IMR-90 (cell line): ENCODE measurements at regions not wholly inside any gene's neighbourhood (a gene's known extent, or its start where the extent isn't known, plus 50 kb on each side); places are given as distances from the start of the nearest gene placed in this dataset.

Experiments used
- ATAC-seq: fragments of 200-7000 bp; cut with Tn5 transposase; 2 replicates; pipeline ENCODE4 v1.9.1; 2020; ENCODE audit warnings: low read depth, mild to moderate bottlenecking, moderate library complexity
- BruUV-seq: library from RNA; stranded (reverse); fragments of 400-500 nt; replicated peaks from 2 replicates; lab custom pipeline; 2021; lab: Mats Ljungman, UMichigan
- CTCF ChIA-PET: fragments of 300-600 bp; formaldehyde crosslinking; extraction: SDS; loops from one replicate; lab custom pipeline; 2021; ENCODE audit warnings: antibody characterized with exemption; lab: Yijun Ruan, JAX
- POLR2A ChIA-PET: fragments of 300-600 bp; sonication (Branson Sonifier 250); formaldehyde crosslinking; loops from one replicate; lab custom pipeline; 2022; ENCODE audit warnings: antibody characterized with exemption; ENCODE audit not compliant: unreplicated experiment; lab: Charles Lee
- DNase-seq: peaks from one replicate; pipeline ENCODE4 v3.0.0; 2013
- H2AFZ ChIP-seq: replicated peaks from 2 replicates; pipeline ENCODE3; 2013; ENCODE audit warnings: low read length, mild to moderate bottlenecking; ENCODE audit not compliant: poor library complexity
- H2AK5ac ChIP-seq: 2 replicates; pipeline ENCODE4 v1.6.1; 2013; ENCODE audit warnings: low read depth, low read length, inconsistent platforms
- H2AK9ac ChIP-seq: replicated peaks from 2 replicates; pipeline ENCODE3; 2013; ENCODE audit warnings: mild to moderate bottlenecking, low read depth, low read length, moderate library complexity; ENCODE audit not compliant: poor library complexity
- H2BK120ac ChIP-seq: 2 replicates; pipeline ENCODE4 v1.6.1; 2013; ENCODE audit warnings: low read depth, low read length, inconsistent platforms
- H2BK15ac ChIP-seq: 3 replicates; pipeline ENCODE4 v1.6.1; 2013; ENCODE audit warnings: low read depth, low read length, inconsistent platforms
- H2BK20ac ChIP-seq: 2 replicates; pipeline ENCODE4 v1.6.1; 2013; ENCODE audit warnings: low read depth, mild to moderate bottlenecking, inconsistent platforms, low read length, moderate library complexity
- H2BK5ac ChIP-seq: 2 replicates; pipeline ENCODE4 v1.6.1; 2013; ENCODE audit warnings: mild to moderate bottlenecking, low read depth, low read length, inconsistent platforms; ENCODE audit not compliant: poor library complexity, severe bottlenecking
- H3K14ac ChIP-seq: replicated peaks from 2 replicates; pipeline ENCODE4 v1.6.1; 2013; ENCODE audit warnings: low read depth, low read length, inconsistent platforms
- H3K18ac ChIP-seq: 2 replicates; pipeline ENCODE4 v1.6.1; 2013; ENCODE audit warnings: low read depth, low read length, control low read depth
- H3K23ac ChIP-seq: 2 replicates; pipeline ENCODE4 v1.6.1; 2013; ENCODE audit warnings: low read depth, low read length, inconsistent platforms
- H3K27ac ChIP-seq: 2 replicates; pipeline ENCODE4 v1.5.1; 2013; ENCODE audit warnings: mild to moderate bottlenecking, control low read depth, low read length; ENCODE audit not compliant: insufficient read depth
- H3K27me3 ChIP-seq: 2 replicates; pipeline ENCODE4 v1.6.1; 2013; ENCODE audit warnings: low read length; ENCODE audit not compliant: control insufficient read depth, insufficient read depth
- H3K36me3 ChIP-seq: 2 replicates; pipeline ENCODE4 v1.6.1; 2013; ENCODE audit warnings: low read length, mixed read lengths; ENCODE audit not compliant: control insufficient read depth, insufficient read depth
- H3K4ac ChIP-seq: 2 replicates; pipeline ENCODE4 v1.6.1; 2013; ENCODE audit warnings: low read depth, low read length, inconsistent platforms
- H3K4me1 ChIP-seq: 2 replicates; pipeline ENCODE4 v1.6.1; 2013; ENCODE audit warnings: low read length, mixed read lengths; ENCODE audit not compliant: control insufficient read depth, insufficient read depth
- H3K4me2 ChIP-seq: 2 replicates; pipeline ENCODE4 v1.6.1; 2013; ENCODE audit warnings: low read depth, mild to moderate bottlenecking, control low read depth, low read length, moderate library complexity
- H3K4me3 ChIP-seq: 2 replicates; pipeline ENCODE4 v1.5.1; 2013; ENCODE audit warnings: low read depth, mild to moderate bottlenecking, control low read depth, low read length, moderate library complexity; ENCODE audit not compliant: insufficient read depth
- H3K56ac ChIP-seq: 2 replicates; pipeline ENCODE4 v1.6.1; 2013; ENCODE audit warnings: low read length, inconsistent platforms; ENCODE audit not compliant: insufficient read depth; ENCODE audit errors: extremely low read depth
- H3K79me1 ChIP-seq, 2 experiments: 2 replicates each; pipeline ENCODE4 v1.6.1; 2013; ENCODE audit warnings: low read length in 2 of 2, inconsistent platforms in 1 of 2, low read depth in 1 of 2
- H3K9ac ChIP-seq: 2 replicates; pipeline ENCODE4 v1.6.1; 2013; ENCODE audit warnings: low read depth, low read length, control low read depth
- H3K9me1 ChIP-seq: 2 replicates; pipeline ENCODE4 v1.6.1; 2013; ENCODE audit warnings: low read length, inconsistent platforms; ENCODE audit not compliant: insufficient read depth
- H3K9me3 ChIP-seq: 2 replicates; pipeline ENCODE4 v1.6.1; 2013; ENCODE audit warnings: low read length; ENCODE audit not compliant: control insufficient read depth, insufficient read depth
- H4K20me1 ChIP-seq: 2 replicates; pipeline ENCODE4 v1.6.1; 2013; ENCODE audit warnings: low read length, inconsistent platforms; ENCODE audit not compliant: insufficient read depth
- H4K5ac ChIP-seq: 2 replicates; pipeline ENCODE4 v1.6.1; 2013; ENCODE audit warnings: mild to moderate bottlenecking, low read depth, low read length, control low read depth
- H4K8ac ChIP-seq, 2 experiments: 2 replicates each; pipeline ENCODE4 v1.6.1; 2013; ENCODE audit warnings: low read depth in 2 of 2, low read length in 2 of 2, control low read depth in 1 of 2, inconsistent platforms in 1 of 2
- H4K91ac ChIP-seq: 2 replicates; pipeline ENCODE4 v1.6.1; 2013; ENCODE audit warnings: low read depth, low read length, inconsistent platforms; ENCODE audit not compliant: insufficient read depth
- BHLHE40 ChIP-seq: fragments of 150-350 bp; IDR thresholded peaks from 2 replicates; pipeline ENCODE4 v1.6.1; 2016; ENCODE audit warnings: mild to moderate bottlenecking, low read depth, low read length
- CEBPB ChIP-seq: IDR thresholded peaks from 2 replicates; pipeline ENCODE4 v1.6.1; 2012; ENCODE audit warnings: low read depth, low read length, improper control_type of control experiment
- CHD1 ChIP-seq: IDR thresholded peaks from 2 replicates; pipeline ENCODE4 v1.6.1; 2012; ENCODE audit warnings: low read depth, low read length, improper control_type of control experiment
- CTCF ChIP-seq: conservative IDR thresholded peaks from 2 replicates; pipeline ENCODE4 v1.5.1; 2012; ENCODE audit warnings: mild to moderate bottlenecking, low read depth, low read length, improper control_type of control experiment
- FOS ChIP-seq: fragments of 150-350 bp; IDR thresholded peaks from 2 replicates; pipeline ENCODE4 v1.6.1; 2016; ENCODE audit warnings: low read depth, low read length
- MAFK ChIP-seq: IDR thresholded peaks from 2 replicates; pipeline ENCODE4 v1.6.1; 2012; ENCODE audit warnings: low read depth, low read length, improper control_type of control experiment
- MAZ ChIP-seq: IDR thresholded peaks from 2 replicates; pipeline ENCODE4 v1.6.1; 2012; ENCODE audit warnings: low read depth, mild to moderate bottlenecking, low read length, improper control_type of control experiment, moderate library complexity, borderline replicate concordance
- MXI1 ChIP-seq: IDR thresholded peaks from 2 replicates; pipeline ENCODE4 v1.6.1; 2012; ENCODE audit warnings: low read depth, mild to moderate bottlenecking, low read length, moderate library complexity, borderline replicate concordance
- NFE2L2 ChIP-seq: fragments of 150-350 bp; IDR thresholded peaks from 2 replicates; pipeline ENCODE4 v1.6.1; 2016; ENCODE audit warnings: low read depth, mild to moderate bottlenecking, low read length
- POLR2A ChIP-seq: IDR thresholded peaks from 2 replicates; pipeline ENCODE4 v1.6.1; 2012; ENCODE audit warnings: mild to moderate bottlenecking, low read depth, low read length
- RAD21 ChIP-seq: IDR thresholded peaks from 2 replicates; pipeline ENCODE4 v1.6.1; 2012; ENCODE audit warnings: low read length, improper control_type of control experiment
- RCOR1 ChIP-seq: IDR thresholded peaks from 2 replicates; pipeline ENCODE4 v1.6.1; 2012; ENCODE audit warnings: mild to moderate bottlenecking, low read length, improper control_type of control experiment; ENCODE audit not compliant: insufficient replicate concordance
- RFX5 ChIP-seq: IDR thresholded peaks from 2 replicates; pipeline ENCODE4 v1.8.0; 2012; ENCODE audit warnings: low read depth, mild to moderate bottlenecking, low read length, moderate library complexity
- SMC3 ChIP-seq: fragments of 150-350 bp; IDR thresholded peaks from 2 replicates; pipeline ENCODE4 v1.6.1; 2016; ENCODE audit warnings: low read depth, mild to moderate bottlenecking, antibody characterized with exemption, low read length, moderate library complexity
- WGBS, 2 experiments: methylation state at CpG; one replicate each; pipeline versions ENCODE4 v1.1.5 to v1.1.7; 2013; ENCODE audit warnings: missing lambda C conversion rate in 2 of 2; ENCODE audit not compliant: insufficient read length in 1 of 2; ENCODE audit errors: extremely low coverage in 2 of 2; 5-methylcytosine and 5-hydroxymethylcytosine counted together
- dilution Hi-C: fragments of 300-500 bp; cut with HindIII; formaldehyde crosslinking; loops from one replicate; pipeline ENCODE4 v1.14.3; 2018; ENCODE audit warnings: low sequenced_read_pairs; ENCODE audit not compliant: unreplicated experiment
- in situ Hi-C: fragments of 300-500 bp; cut with MboI; formaldehyde crosslinking; loops from 3 replicates; pipeline ENCODE4 v1.14.3; 2019; ENCODE audit warnings: low sequenced_read_pairs, inconsistent platforms, mixed read lengths
- intact Hi-C: fragments of 100-400 bp; cut with micrococcal nuclease; formaldehyde crosslinking; loops from 2 replicates; pipeline ENCODE4 v1.10.0; 2022
- TF ChIP-seq, protein P1 (sequence below): fragments of 150-350 bp; IDR thresholded peaks from 2 replicates; pipeline ENCODE4 v1.6.1; 2017; ENCODE audit warnings: mild to moderate bottlenecking, antibody characterized with exemption, low read length, low read depth
- TF ChIP-seq, protein P2 (sequence below): fragments of 150-350 bp; IDR thresholded peaks from 2 replicates; pipeline ENCODE4 v1.6.1; 2016; ENCODE audit warnings: low read depth, mild to moderate bottlenecking, low read length, moderate library complexity, borderline replicate concordance

GRCh38 chr3:55170444-55170843 lies 242.6 kb upstream of the LRTM1 start:
- dilution Hi-C loops: no loop called here

More at GRCh38 chr3:55170444-55170843, 242.6 kb upstream of the LRTM1 start:
- peak overlapping the region; percentile 99 for H3K23ac ChIP-seq
- in situ Hi-C loops (no loop called here), intact Hi-C loops (no loop called here)
- H3K27me3 ChIP-seq: no peaks in the 10 kb centered on the region
- no TSS peak for BruUV-seq
- peak overlapping the region; percentile 99 for H4K5ac ChIP-seq
- peaks cover 3% of the 10 kb centered on the region; the same call in 1 of the 2 replicates for H3K9me3 ChIP-seq
- peak overlapping the region; percentile 99 for H4K91ac ChIP-seq
- H4K20me1 ChIP-seq: no peaks in the 10 kb centered on the region
- peaks cover 14% of the 10 kb centered on the region for H3K9me1 ChIP-seq
- peak overlapping the region; percentile 97 for H2AK5ac ChIP-seq
- peak overlapping the region; percentile 88 for H3K9ac ChIP-seq
- peak overlapping the region; percentile 100 for H3K4ac ChIP-seq
- ChIA-PET CTCF (interaction anchor here (0.6 to 1.0 kb wide), 2 partner anchors 208 to 294 kb away, joined by 3 read pairs; no protein-coding TSS in a partner anchor), POLR2A (interaction anchor here (1.0 to 2.5 kb wide), 4 partner anchors 10 to 316 kb away, joined by 3 to 20 read pairs (median 4); partner anchors contain the start of gene WNT5A)
- H3K56ac ChIP-seq: peak overlapping the region; percentile 99
- no peak for TF ChIP-seq SMC3
- TF ChIP-seq, protein P1, sequence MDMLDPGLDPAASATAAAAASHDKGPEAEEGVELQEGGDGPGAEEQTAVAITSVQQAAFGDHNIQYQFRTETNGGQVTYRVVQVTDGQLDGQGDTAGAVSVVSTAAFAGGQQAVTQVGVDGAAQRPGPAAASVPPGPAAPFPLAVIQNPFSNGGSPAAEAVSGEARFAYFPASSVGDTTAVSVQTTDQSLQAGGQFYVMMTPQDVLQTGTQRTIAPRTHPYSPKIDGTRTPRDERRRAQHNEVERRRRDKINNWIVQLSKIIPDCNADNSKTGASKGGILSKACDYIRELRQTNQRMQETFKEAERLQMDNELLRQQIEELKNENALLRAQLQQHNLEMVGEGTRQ: no peak
- TF ChIP-seq MXI1: no peak
- no peak for TF ChIP-seq NFE2L2
- no peak for TF ChIP-seq BHLHE40
- TF ChIP-seq FOS: no peak
- no peak for TF ChIP-seq RCOR1
- no peak for TF ChIP-seq CEBPB
- no peak for TF ChIP-seq RAD21
- TF ChIP-seq, protein P2, sequence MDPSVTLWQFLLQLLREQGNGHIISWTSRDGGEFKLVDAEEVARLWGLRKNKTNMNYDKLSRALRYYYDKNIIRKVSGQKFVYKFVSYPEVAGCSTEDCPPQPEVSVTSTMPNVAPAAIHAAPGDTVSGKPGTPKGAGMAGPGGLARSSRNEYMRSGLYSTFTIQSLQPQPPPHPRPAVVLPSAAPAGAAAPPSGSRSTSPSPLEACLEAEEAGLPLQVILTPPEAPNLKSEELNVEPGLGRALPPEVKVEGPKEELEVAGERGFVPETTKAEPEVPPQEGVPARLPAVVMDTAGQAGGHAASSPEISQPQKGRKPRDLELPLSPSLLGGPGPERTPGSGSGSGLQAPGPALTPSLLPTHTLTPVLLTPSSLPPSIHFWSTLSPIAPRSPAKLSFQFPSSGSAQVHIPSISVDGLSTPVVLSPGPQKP: no peak
- no peak for TF ChIP-seq MAFK
- TF ChIP-seq POLR2A: no peak
- TF ChIP-seq RFX5: no peak
- TF ChIP-seq CTCF: no peak
- no peak for TF ChIP-seq CHD1
- TF ChIP-seq MAZ: no peak
- WGBS, 2 experiments: no CpG with 5 or more reads among the region's 1 CpG
- peak overlapping the region; percentile 100 for H2BK5ac ChIP-seq
- H2BK15ac ChIP-seq: peak overlapping the region; percentile 99
- peak overlapping the region; percentile 96 to 98 for H4K8ac ChIP-seq
- peak overlapping the region; percentile 4; the same call in 1 of the 2 replicates for H3K4me2 ChIP-seq
- peak overlapping the region; percentile 100 for H2BK20ac ChIP-seq
- H3K27ac ChIP-seq: peak overlapping the region; percentile 98
- no peak for DNase-seq
- H3K4me3 ChIP-seq: no peak overlapping the region
- peaks cover 4 to 14% of the 10 kb centered on the region in 2 experiments for H3K79me1 ChIP-seq
- H2AFZ ChIP-seq: no peak overlapping the region
- H3K18ac ChIP-seq: peak overlapping the region; percentile 100
- peak overlapping the region; percentile 100 for H2BK120ac ChIP-seq
- ATAC-seq: no peak
- peak overlapping the region; percentile 49 for H2AK9ac ChIP-seq
- peaks cover 32% of the 10 kb centered on the region for H3K4me1 ChIP-seq
- peak overlapping the region; percentile 97 for H3K14ac ChIP-seq
- H3K36me3 ChIP-seq: no peaks in the 10 kb centered on the region
